ENCODE measurements at regions not wholly inside any gene's neighbourhood (a gene's known extent, or its start where the extent isn't known, plus 50 kb on each side); places are given as distances from the start of the nearest gene placed in this dataset.

GRCh38 chr5:104199771-104200170 is 637.2 kb upstream of the NUDT12 start:
- Histone ChIP-seq H3K9me3 (no peaks in the 10 kb centered on the region), H3K27ac (no peak overlapping the region), H3K4me1 (ENCODE audit: control insufficient read depth in 1 of 2, insufficient read depth in 1 of 2, low read depth in 1 of 2, low read length in 1 of 2) (no peaks in the 10 kb centered on the region), H3K4me3 (ENCODE audit: low read depth in 1 of 2, low read length in 1 of 2) (no peak overlapping the region), H3K36me3 (no peaks in the 10 kb centered on the region), H3K27me3 (no peaks in the 10 kb centered on the region)
- TF ChIP-seq CTCF (IDR thresholded peaks at IDR 0.05) = no peak

GRCh38 chr5:104198156-104198555 is 635.6 kb upstream of the NUDT12 start:
- Histone ChIP-seq H3K9me3 (no peaks in the 10 kb centered on the region), H3K4me1 (ENCODE audit: control insufficient read depth in 1 of 2, insufficient read depth in 1 of 2, low read depth in 1 of 2, low read length in 1 of 2) (no peaks in the 10 kb centered on the region), H3K27ac (no peak overlapping the region), H3K4me3 (ENCODE audit: low read depth in 1 of 2, low read length in 1 of 2) (no peak overlapping the region), H3K36me3 (no peaks in the 10 kb centered on the region), H3K27me3 (no peaks in the 10 kb centered on the region)
- TF ChIP-seq CTCF (IDR thresholded peaks at IDR 0.05) = no peak

GRCh38 chr5:104189909-104190308 is 627.3 kb upstream of the NUDT12 start:
- Histone ChIP-seq H3K4me1 (ENCODE audit: control insufficient read depth in 1 of 2, insufficient read depth in 1 of 2, low read depth in 1 of 2, low read length in 1 of 2) (no peaks in the 10 kb centered on the region), H3K27me3 (no peaks in the 10 kb centered on the region), H3K36me3 (no peaks in the 10 kb centered on the region), H3K9me3 (no peaks in the 10 kb centered on the region), H3K27ac (no peak overlapping the region), H3K4me3 (ENCODE audit: low read depth in 1 of 2, low read length in 1 of 2) (no peak overlapping the region)
- TF ChIP-seq CTCF (IDR thresholded peaks at IDR 0.05) = no peak

- Histone ChIP-seq H3K9me3 (no peaks in the 10 kb centered on the region), H3K4me3 (ENCODE audit: low read depth in 1 of 2, low read length in 1 of 2) (no peak overlapping the region), H3K4me1 (ENCODE audit: control insufficient read depth in 1 of 2, insufficient read depth in 1 of 2, low read depth in 1 of 2, low read length in 1 of 2) (no peaks in the 10 kb centered on the region), H3K27me3 (no peaks in the 10 kb centered on the region), H3K27ac (no peak overlapping the region), H3K36me3 (no peaks in the 10 kb centered on the region)
- TF ChIP-seq CTCF (IDR thresholded peaks at IDR 0.05) = no peak
These were observed 626.4 kb upstream of the NUDT12 start for GRCh38 chr5:104189031-104189430.

GRCh38 chr5:104187656-104188055 is 625.1 kb upstream of the NUDT12 start:
- Histone ChIP-seq H3K27ac (no peak overlapping the region), H3K9me3 (no peaks in the 10 kb centered on the region), H3K36me3 (no peaks in the 10 kb centered on the region), H3K4me3 (ENCODE audit: low read depth in 1 of 2, low read length in 1 of 2) (no peak overlapping the region), H3K27me3 (no peaks in the 10 kb centered on the region), H3K4me1 (ENCODE audit: control insufficient read depth in 1 of 2, insufficient read depth in 1 of 2, low read depth in 1 of 2, low read length in 1 of 2) (no peaks in the 10 kb centered on the region)
- no peak for TF ChIP-seq CTCF (IDR thresholded peaks at IDR 0.05)

- no peaks in the 10 kb centered on the region for H3K36me3 ChIP-seq
- no peaks in the 10 kb centered on the region for H3K9me3 ChIP-seq
- H3K4me3 ChIP-seq (ENCODE audit: low read depth in 1 of 2, low read length in 1 of 2) = no peak overlapping the region
- no peak overlapping the region for H3K27ac ChIP-seq
- H3K4me1 ChIP-seq (ENCODE audit: control insufficient read depth in 1 of 2, insufficient read depth in 1 of 2, low read depth in 1 of 2, low read length in 1 of 2) = no peaks in the 10 kb centered on the region
- H3K27me3 ChIP-seq = no peaks in the 10 kb centered on the region
- TF ChIP-seq CTCF (IDR thresholded peaks at IDR 0.05) = no peak
These were observed 623.9 kb upstream of the NUDT12 start for GRCh38 chr5:104186510-104186909.

All from neutrophil (primary cell).